ENCODE measurements at regions not wholly inside any gene's neighbourhood (a gene's known extent, or its start where the extent isn't known, plus 50 kb on each side); places are given as distances from the start of the nearest gene placed in this dataset.

GRCh38 chr1:78275456-78275855 is 215.3 kb upstream of the PTGFR start:
- TF ChIP-seq RAD21 (IDR thresholded peaks at IDR 0.05; ENCODE audit: low read depth): no peak
- no peak for TF ChIP-seq TAF1 (IDR thresholded peaks at IDR 0.05; ENCODE audit: low read depth)
- TF ChIP-seq, protein P1, sequence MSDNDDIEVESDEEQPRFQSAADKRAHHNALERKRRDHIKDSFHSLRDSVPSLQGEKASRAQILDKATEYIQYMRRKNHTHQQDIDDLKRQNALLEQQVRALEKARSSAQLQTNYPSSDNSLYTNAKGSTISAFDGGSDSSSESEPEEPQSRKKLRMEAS (IDR thresholded peaks at IDR 0.05): no peak
- TF ChIP-seq TCF12 (IDR thresholded peaks at IDR 0.05; ENCODE audit: low read depth): no peak
- TF ChIP-seq ZBTB7A (IDR thresholded peaks at IDR 0.05; ENCODE audit: low read depth): no peak
- TF ChIP-seq REST (IDR thresholded peaks at IDR 0.05; ENCODE audit: low read depth): no peak
- no peak for TF ChIP-seq FOXM1 (IDR thresholded peaks at IDR 0.05; ENCODE audit: borderline replicate concordance, low read depth)
- no peak for TF ChIP-seq USF1 (IDR thresholded peaks at IDR 0.05)
- no peak for TF ChIP-seq CREB1 (IDR thresholded peaks at IDR 0.05; ENCODE audit: low read depth)

GRCh38 chr1:78275906-78276685 is 214.7 kb upstream of the PTGFR start:
- TF ChIP-seq EGR1 (IDR thresholded peaks at IDR 0.05) (no peak), TAF1 (IDR thresholded peaks at IDR 0.05; ENCODE audit: low read depth) (no peak), USF1 (IDR thresholded peaks at IDR 0.05) (no peak), CREB1 (IDR thresholded peaks at IDR 0.05; ENCODE audit: low read depth) (no peak), ZBTB7A (IDR thresholded peaks at IDR 0.05; ENCODE audit: low read depth) (no peak), EP300 (IDR thresholded peaks at IDR 0.05; ENCODE audit: borderline replicate concordance) (no peak), REST (IDR thresholded peaks at IDR 0.05; ENCODE audit: low read depth) (no peak), YY1 (IDR thresholded peaks at IDR 0.05; ENCODE audit: low read depth) (no peak), CEBPB (IDR thresholded peaks at IDR 0.05) (no peak), TCF12 (IDR thresholded peaks at IDR 0.05; ENCODE audit: low read depth) (no peak), NFIC (IDR thresholded peaks at IDR 0.05) (no peak), TEAD4 (IDR thresholded peaks at IDR 0.05) (no peak), RAD21 (IDR thresholded peaks at IDR 0.05; ENCODE audit: low read depth) (no peak), FOXM1 (IDR thresholded peaks at IDR 0.05; ENCODE audit: borderline replicate concordance, low read depth) (no peak)
- TF ChIP-seq, protein P1 (IDR thresholded peaks at IDR 0.05): no peak

DNA sequence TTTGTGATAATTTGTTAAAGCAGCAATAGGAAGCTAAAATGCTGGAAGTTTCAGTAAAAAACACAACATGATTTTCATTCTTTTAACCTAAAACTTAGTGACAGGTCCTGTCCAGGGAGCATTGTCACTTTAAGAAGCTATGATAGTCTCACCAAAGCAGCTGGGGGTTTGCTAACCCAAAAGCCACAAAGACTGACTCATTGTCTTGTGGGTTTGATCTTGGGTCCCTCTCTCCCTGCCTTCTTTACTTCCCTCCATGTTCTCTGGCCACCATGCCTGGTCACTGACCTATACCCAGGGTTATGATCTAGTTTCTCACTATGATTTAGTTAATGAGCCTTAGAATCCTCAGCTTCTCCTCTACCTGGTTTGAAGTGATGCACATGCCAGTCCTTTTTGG is 213.5 kb upstream of the PTGFR start:
- TF ChIP-seq USF1 (IDR thresholded peaks at IDR 0.05): no peak
- no peak for TF ChIP-seq EGR1 (IDR thresholded peaks at IDR 0.05)
- TF ChIP-seq ZBTB7A (IDR thresholded peaks at IDR 0.05; ENCODE audit: low read depth): no peak
- TF ChIP-seq, protein P1 (IDR thresholded peaks at IDR 0.05): no peak
- TF ChIP-seq CREB1 (IDR thresholded peaks at IDR 0.05; ENCODE audit: low read depth): no peak
- no peak for TF ChIP-seq CEBPB (IDR thresholded peaks at IDR 0.05)
- TF ChIP-seq EP300 (IDR thresholded peaks at IDR 0.05; ENCODE audit: borderline replicate concordance): no peak
- TF ChIP-seq RAD21 (IDR thresholded peaks at IDR 0.05; ENCODE audit: low read depth): no peak
- no peak for TF ChIP-seq TAF1 (IDR thresholded peaks at IDR 0.05; ENCODE audit: low read depth)
- no peak for TF ChIP-seq REST (IDR thresholded peaks at IDR 0.05; ENCODE audit: low read depth)
- no peak for TF ChIP-seq NFIC (IDR thresholded peaks at IDR 0.05)
- no peak for TF ChIP-seq FOXM1 (IDR thresholded peaks at IDR 0.05; ENCODE audit: borderline replicate concordance, low read depth)
- no peak for TF ChIP-seq TCF12 (IDR thresholded peaks at IDR 0.05; ENCODE audit: low read depth)
- no peak for TF ChIP-seq TEAD4 (IDR thresholded peaks at IDR 0.05)
- TF ChIP-seq YY1 (IDR thresholded peaks at IDR 0.05; ENCODE audit: low read depth): no peak
